ENCODE measurements at regions not wholly inside any gene's neighbourhood (a gene's known extent, or its start where the extent isn't known, plus 50 kb on each side); places are given as distances from the start of the nearest gene placed in this dataset.

DNA sequence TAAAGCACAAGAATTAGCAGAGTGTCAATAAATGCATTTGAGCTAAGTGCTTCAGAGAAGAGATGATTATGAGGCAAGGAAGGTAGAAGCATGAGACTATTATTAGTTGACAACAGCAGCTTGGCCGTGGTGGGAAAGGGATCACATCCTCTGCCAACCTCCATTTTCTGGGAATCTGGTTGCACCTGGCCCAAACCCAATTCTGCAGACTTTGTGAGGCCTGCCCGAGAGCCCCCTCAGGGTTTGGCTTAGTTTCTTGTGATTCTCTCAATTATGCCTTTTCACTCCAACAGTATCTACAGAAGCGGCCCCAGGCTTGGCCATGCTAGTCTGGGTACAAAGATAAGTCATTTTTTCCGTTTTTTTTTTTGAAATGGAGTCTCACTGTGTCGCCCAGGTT, 111.0 kb upstream of the B3GAT2 start:
- Histone ChIP-seq H2AFZ (ENCODE audit: insufficient read depth, low read depth, low read length, poor library complexity, severe bottlenecking) (no peak overlapping the region), H4K20me1 (ENCODE audit: insufficient read depth, low read length) (no peaks in the 10 kb centered on the region), H3K4me2 (replicated peaks; ENCODE audit: extremely low read depth, low read length, poor library complexity, severe bottlenecking) (no peak overlapping the region), H3K9me3 (replicated peaks in 1 of 2; ENCODE audit: control insufficient read depth in 1 of 2, insufficient read depth in 1 of 2, low read length in 2 of 2) (peaks cover 0 to 6% of the 10 kb centered on the region in 2 donors), H3K4me3 (replicated peaks in 1 of 3; ENCODE audit: low read depth in 2 of 3, low read length in 3 of 3) (no peak overlapping the region), H3K9ac (ENCODE audit: insufficient read depth, low read length, poor library complexity, severe bottlenecking) (no peak overlapping the region), H3K4me1 (ENCODE audit: control insufficient read depth in 1 of 2, insufficient read depth in 2 of 2, low read length in 2 of 2) (no peaks in the 10 kb centered on the region), H3K79me2 (ENCODE audit: insufficient read depth, low read length) (no peaks in the 10 kb centered on the region), H3K36me3 (replicated peaks in 1 of 2; ENCODE audit: control insufficient read depth in 1 of 2, insufficient read depth in 2 of 2, low read length in 2 of 2) (no peaks in the 10 kb centered on the region), H3K27me3 (ENCODE audit: control insufficient read depth in 2 of 2, insufficient read depth in 2 of 2, low read length in 2 of 2) (no peaks in the 10 kb centered on the region), H3K27ac (ENCODE audit: low read depth in 1 of 2, low read length in 2 of 2) (no peak overlapping the region)
- H3K4me1 Mint-ChIP-seq, result peaks cover 8% of the 10 kb centered on the region
- peaks cover 8 to 17% (median 12%) of the 10 kb centered on the region in 7 donors for H3K9me3 Mint-ChIP-seq
- H3K27me3 Mint-ChIP-seq (ENCODE audit: low read depth in 3 of 3), result peaks cover 0 to 1% (median 0%) of the 10 kb centered on the region in 3 donors
- intact Hi-C loops (cut with micrococcal nuclease), result no loop called here
- TF ChIP-seq, protein P1, sequence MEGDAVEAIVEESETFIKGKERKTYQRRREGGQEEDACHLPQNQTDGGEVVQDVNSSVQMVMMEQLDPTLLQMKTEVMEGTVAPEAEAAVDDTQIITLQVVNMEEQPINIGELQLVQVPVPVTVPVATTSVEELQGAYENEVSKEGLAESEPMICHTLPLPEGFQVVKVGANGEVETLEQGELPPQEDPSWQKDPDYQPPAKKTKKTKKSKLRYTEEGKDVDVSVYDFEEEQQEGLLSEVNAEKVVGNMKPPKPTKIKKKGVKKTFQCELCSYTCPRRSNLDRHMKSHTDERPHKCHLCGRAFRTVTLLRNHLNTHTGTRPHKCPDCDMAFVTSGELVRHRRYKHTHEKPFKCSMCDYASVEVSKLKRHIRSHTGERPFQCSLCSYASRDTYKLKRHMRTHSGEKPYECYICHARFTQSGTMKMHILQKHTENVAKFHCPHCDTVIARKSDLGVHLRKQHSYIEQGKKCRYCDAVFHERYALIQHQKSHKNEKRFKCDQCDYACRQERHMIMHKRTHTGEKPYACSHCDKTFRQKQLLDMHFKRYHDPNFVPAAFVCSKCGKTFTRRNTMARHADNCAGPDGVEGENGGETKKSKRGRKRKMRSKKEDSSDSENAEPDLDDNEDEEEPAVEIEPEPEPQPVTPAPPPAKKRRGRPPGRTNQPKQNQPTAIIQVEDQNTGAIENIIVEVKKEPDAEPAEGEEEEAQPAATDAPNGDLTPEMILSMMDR (IDR thresholded peaks at IDR 0.05), result no peak
- WGBS (ENCODE audit: insufficient coverage), result 96% methylated on average over 4 of the region's 5 CpGs
- no peak overlapping the region for H3K27ac Mint-ChIP-seq
- H3K4me3 Mint-ChIP-seq, result no peak overlapping the region
- no peak for DNase-seq
- H3K36me3 Mint-ChIP-seq, result no peaks in the 10 kb centered on the region

DNA sequence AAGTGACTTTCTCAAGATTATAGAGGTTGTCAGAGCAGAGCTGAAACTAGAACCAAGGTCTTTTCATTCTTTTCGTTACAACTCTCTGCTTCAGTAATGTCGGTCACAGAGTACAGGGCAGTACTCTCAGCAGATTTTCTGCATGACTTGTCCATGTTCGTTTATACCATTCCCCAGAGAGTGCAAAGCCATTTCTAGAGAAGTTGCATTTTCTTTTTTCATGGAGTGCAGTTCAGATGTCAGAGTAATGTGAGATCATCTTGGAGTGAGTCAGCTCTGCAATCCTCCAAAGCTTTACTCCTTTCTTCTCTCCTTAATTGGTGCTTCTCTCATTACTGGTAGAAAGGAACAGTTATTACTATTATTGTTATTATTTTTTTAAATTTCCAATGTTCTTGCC, 115.6 kb upstream of the B3GAT2 start:
- Histone ChIP-seq H3K4me2 (replicated peaks; ENCODE audit: extremely low read depth, low read length, poor library complexity, severe bottlenecking) (no peak overlapping the region), H3K27ac (ENCODE audit: low read depth in 1 of 2, low read length in 2 of 2) (no peak overlapping the region), H3K36me3 (replicated peaks in 1 of 2; ENCODE audit: control insufficient read depth in 1 of 2, insufficient read depth in 2 of 2, low read length in 2 of 2) (no peaks in the 10 kb centered on the region), H3K4me3 (replicated peaks in 1 of 3; ENCODE audit: low read depth in 2 of 3, low read length in 3 of 3) (no peak overlapping the region), H3K9me3 (replicated peaks in 1 of 2; ENCODE audit: control insufficient read depth in 1 of 2, insufficient read depth in 1 of 2, low read length in 2 of 2) (no peaks in the 10 kb centered on the region), H3K27me3 (ENCODE audit: control insufficient read depth in 2 of 2, insufficient read depth in 2 of 2, low read length in 2 of 2) (no peaks in the 10 kb centered on the region), H2AFZ (ENCODE audit: insufficient read depth, low read depth, low read length, poor library complexity, severe bottlenecking) (no peak overlapping the region), H3K4me1 (ENCODE audit: control insufficient read depth in 1 of 2, insufficient read depth in 2 of 2, low read length in 2 of 2) (no peaks in the 10 kb centered on the region), H3K79me2 (ENCODE audit: insufficient read depth, low read length) (no peaks in the 10 kb centered on the region), H3K9ac (ENCODE audit: insufficient read depth, low read length, poor library complexity, severe bottlenecking) (no peak overlapping the region), H4K20me1 (ENCODE audit: insufficient read depth, low read length) (no peaks in the 10 kb centered on the region)
- H3K36me3 Mint-ChIP-seq, result no peaks in the 10 kb centered on the region
- H3K4me1 Mint-ChIP-seq, result no peaks in the 10 kb centered on the region
- intact Hi-C loops (cut with micrococcal nuclease), result no loop called here
- DNase-seq, result no peak
- no peak overlapping the region for H3K4me3 Mint-ChIP-seq
- WGBS (ENCODE audit: insufficient coverage), result 100% methylated on average over 2 of the region's 3 CpGs
- H3K27ac Mint-ChIP-seq, result no peak overlapping the region
- H3K9me3 Mint-ChIP-seq, result peaks cover 0 to 12% (median 5%) of the 10 kb centered on the region in 7 donors
- TF ChIP-seq, protein P1 (IDR thresholded peaks at IDR 0.05), result no peak
- peaks cover 0 to 5% (median 2%) of the 10 kb centered on the region in 3 donors for H3K27me3 Mint-ChIP-seq (ENCODE audit: low read depth in 3 of 3)
